Esophagus squamous epithelium (tissue), 5 donors: ENCODE measurements at regions not wholly inside any gene's neighbourhood (a gene's known extent, or its start where the extent isn't known, plus 50 kb on each side); places are given as distances from the start of the nearest gene placed in this dataset.
"Not testable (repeated sequence)": the region's sequence is repeated elsewhere in the genome, so short reads cannot be mapped to it uniquely, and the experiment has no call there.

Source experiments
- DNase-seq: peaks from one replicate; lab custom pipeline; 2025; lab: John Stamatoyannopoulos, UW
- H3K27ac ChIP-seq, 4 donors: fragments of 200-600 bp; sonication (generic); one replicate each; pipeline ENCODE4 v1.5.1; 2016 to 2019; ENCODE audit warnings: mild to moderate bottlenecking in 1 of 4
- H3K27me3 ChIP-seq, 4 donors: fragments of 200-600 bp; sonication (generic); 1 replicate in 3 of 4; 2 replicates in 1 of 4; pipeline versions ENCODE4 v1.5.1 to v1.6.0; 2017 to 2021; ENCODE audit warnings: antibody characterized with exemption in 1 of 4
- H3K36me3 ChIP-seq, 3 donors: fragments of 200-600 bp; sonication (generic); one replicate each; pipeline ENCODE4 v1.5.1; 2016 to 2019
- H3K4me1 ChIP-seq, 3 donors: fragments of 200-600 bp; sonication (generic); one replicate each; pipeline ENCODE4 v1.5.1; 2017 to 2019
- H3K4me3 ChIP-seq, 4 donors: fragments of 200-600 bp; sonication (generic); 1 replicate in 3 of 4; 2 replicates in 1 of 4; pipeline ENCODE4 v1.5.1; 2016 to 2019; ENCODE audit warnings: mild to moderate bottlenecking in 2 of 4, moderate library complexity in 1 of 4
- H3K9me3 ChIP-seq, 3 donors: fragments of 200-600 bp; sonication (generic); one replicate each; pipeline ENCODE4 v1.5.1; 2016 to 2019
- POLR2A ChIP-seq, 4 donors: fragments of 450-650 bp; IDR thresholded peaks; one replicate each; pipeline ENCODE4 v1.6.1; 2017; ENCODE audit warnings: antibody characterized with exemption in 4 of 4, mild to moderate bottlenecking in 4 of 4, moderate library complexity in 3 of 4
- WGBS, 2 donors: methylation state at CpG; one replicate each; pipeline ENCODE4 v1.1.5; 2018; 5-methylcytosine and 5-hydroxymethylcytosine counted together
- intact Hi-C: fragments of 100-400 bp; cut with DNase I; formaldehyde crosslinking; loops from one replicate; pipeline ENCODE4 v1.15.0; 2022
- TF ChIP-seq, protein P1 (sequence below), 6 experiments: fragments of 450-650 bp in 4 of 6; fragments of 200-600 bp in 2 of 6; sonication (generic) in 2 of 6; IDR thresholded peaks; one replicate each; pipeline ENCODE4 v1.5.1; 2016 to 2019; ENCODE audit warnings: antibody characterized with exemption in 6 of 6, mild to moderate bottlenecking in 4 of 6, moderate library complexity in 4 of 6
- donor health status: DM: yes; HTN: yes; CAD: no.

DNA sequence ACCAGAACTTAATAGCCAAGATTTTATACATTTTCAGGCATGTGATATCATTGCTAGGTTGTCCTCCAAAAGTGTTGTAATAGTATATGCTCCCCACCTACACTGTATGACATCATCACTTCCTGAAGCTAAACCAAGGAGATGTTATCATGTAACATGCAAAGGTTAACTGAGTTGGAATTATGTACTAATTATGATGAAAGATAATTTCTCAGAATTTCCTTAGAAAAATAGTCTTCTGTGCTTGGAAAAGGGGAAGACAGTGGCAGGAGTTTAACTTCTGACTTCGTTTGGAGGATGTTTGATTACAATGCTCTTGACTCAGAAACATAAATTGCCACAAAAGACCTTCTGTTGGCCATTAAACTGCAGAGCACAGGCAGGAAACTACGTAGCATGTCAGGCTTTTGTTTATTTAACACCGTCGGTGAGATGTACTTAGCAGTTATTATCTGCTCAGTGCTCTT, 83.6 kb upstream of the GUCY1A1 start:
- no peaks in the 10 kb centered on the region for H3K27me3 ChIP-seq
- no peaks in the 10 kb centered on the region for H3K36me3 ChIP-seq
- intact Hi-C loops: no loop called here
- H3K4me3 ChIP-seq: no peak overlapping the region
- 15 to 32% methylated on average over 4 of the region's 4 CpGs for WGBS, 2 donors
- TF ChIP-seq, protein P1, sequence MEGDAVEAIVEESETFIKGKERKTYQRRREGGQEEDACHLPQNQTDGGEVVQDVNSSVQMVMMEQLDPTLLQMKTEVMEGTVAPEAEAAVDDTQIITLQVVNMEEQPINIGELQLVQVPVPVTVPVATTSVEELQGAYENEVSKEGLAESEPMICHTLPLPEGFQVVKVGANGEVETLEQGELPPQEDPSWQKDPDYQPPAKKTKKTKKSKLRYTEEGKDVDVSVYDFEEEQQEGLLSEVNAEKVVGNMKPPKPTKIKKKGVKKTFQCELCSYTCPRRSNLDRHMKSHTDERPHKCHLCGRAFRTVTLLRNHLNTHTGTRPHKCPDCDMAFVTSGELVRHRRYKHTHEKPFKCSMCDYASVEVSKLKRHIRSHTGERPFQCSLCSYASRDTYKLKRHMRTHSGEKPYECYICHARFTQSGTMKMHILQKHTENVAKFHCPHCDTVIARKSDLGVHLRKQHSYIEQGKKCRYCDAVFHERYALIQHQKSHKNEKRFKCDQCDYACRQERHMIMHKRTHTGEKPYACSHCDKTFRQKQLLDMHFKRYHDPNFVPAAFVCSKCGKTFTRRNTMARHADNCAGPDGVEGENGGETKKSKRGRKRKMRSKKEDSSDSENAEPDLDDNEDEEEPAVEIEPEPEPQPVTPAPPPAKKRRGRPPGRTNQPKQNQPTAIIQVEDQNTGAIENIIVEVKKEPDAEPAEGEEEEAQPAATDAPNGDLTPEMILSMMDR (IDR thresholded peaks at IDR 0.05): no peak
- TF ChIP-seq POLR2A (IDR thresholded peaks at IDR 0.05): no peak
- no peaks in the 10 kb centered on the region for H3K9me3 ChIP-seq
- no peak for DNase-seq
- H3K4me1 ChIP-seq: peaks cover 0 to 5% (median 0%) of the 10 kb centered on the region in 3 donors
- H3K27ac ChIP-seq: no peak overlapping the region

DNA sequence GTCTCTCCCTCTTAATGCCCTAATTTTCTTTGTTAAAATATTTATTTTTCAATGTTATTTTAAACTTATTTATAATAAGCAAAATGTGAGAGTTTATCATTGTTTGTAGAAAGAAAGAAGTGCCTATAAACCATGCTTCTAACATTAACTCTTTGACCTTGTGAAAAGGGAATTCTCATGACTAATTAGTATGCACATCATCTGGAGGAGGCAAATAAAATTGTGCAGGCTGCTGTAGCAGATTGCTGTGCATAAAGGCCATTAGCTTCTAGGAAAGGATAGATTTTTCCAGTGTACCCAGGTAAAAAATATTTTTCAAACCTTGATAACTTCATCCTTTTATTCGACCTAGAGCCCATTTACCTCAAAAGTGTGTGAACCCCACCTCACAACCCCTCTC, 84.6 kb upstream of the GUCY1A1 start:
- H3K4me1 ChIP-seq: peaks cover 0 to 5% (median 0%) of the 10 kb centered on the region in 3 donors
- H3K9me3 ChIP-seq: no peaks in the 10 kb centered on the region
- WGBS, 2 donors: 60 to 68% methylated on average over 1 of the region's 1 CpG
- H3K27ac ChIP-seq: no peak overlapping the region
- no peak for DNase-seq
- H3K27me3 ChIP-seq: no peaks in the 10 kb centered on the region
- no peaks in the 10 kb centered on the region for H3K36me3 ChIP-seq
- intact Hi-C loops: no loop called here
- no peak for TF ChIP-seq POLR2A (IDR thresholded peaks at IDR 0.05)
- TF ChIP-seq, protein P1 (IDR thresholded peaks at IDR 0.05): no peak
- H3K4me3 ChIP-seq: no peak overlapping the region

DNA sequence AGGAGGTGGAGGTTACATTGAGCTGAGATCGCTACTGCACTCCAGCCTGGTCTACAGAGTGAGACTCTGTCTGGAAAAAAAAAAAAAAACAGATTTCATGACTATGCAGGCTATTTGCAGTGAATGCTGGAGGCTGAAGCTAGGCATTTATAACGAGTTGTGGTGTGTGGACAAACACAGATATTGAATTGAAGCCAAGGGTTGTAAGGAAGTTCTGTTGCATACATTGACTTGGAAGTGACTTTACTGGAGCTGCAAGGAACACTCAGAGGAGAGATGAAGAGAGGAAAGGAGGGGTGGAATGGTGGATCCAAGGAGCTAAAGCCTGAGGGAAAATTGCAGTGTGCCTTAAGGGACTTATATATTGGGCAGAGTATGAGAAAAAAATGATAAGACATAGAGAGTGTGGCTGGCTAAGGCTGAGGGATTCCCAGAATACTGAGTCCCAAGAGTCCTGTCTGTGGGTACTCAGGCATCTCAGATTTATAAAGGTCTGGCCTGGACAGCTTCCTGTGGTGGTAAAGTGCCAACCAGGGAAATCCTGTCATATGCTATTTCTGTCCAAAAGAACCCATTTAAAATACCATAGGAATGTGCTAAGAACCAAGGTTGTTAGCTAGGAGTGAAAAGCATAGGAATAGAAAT, 87.8 kb upstream of the GUCY1A1 start:
- Histone ChIP-seq H3K9me3 (no peaks in the 10 kb centered on the region), H3K4me1 (peaks cover 0 to 5% (median 0%) of the 10 kb centered on the region in 3 donors), H3K4me3 (no peak overlapping the region), H3K36me3 (no peaks in the 10 kb centered on the region), H3K27ac (no peak overlapping the region), H3K27me3 (no peaks in the 10 kb centered on the region)
- no peak for TF ChIP-seq POLR2A (IDR thresholded peaks at IDR 0.05)
- TF ChIP-seq, protein P1 (IDR thresholded peaks at IDR 0.05): no peak
- 56 to 57% methylated on average over 2 of the region's 2 CpGs for WGBS, 2 donors
- intact Hi-C loops: no loop called here
- DNase-seq: no peak

DNA sequence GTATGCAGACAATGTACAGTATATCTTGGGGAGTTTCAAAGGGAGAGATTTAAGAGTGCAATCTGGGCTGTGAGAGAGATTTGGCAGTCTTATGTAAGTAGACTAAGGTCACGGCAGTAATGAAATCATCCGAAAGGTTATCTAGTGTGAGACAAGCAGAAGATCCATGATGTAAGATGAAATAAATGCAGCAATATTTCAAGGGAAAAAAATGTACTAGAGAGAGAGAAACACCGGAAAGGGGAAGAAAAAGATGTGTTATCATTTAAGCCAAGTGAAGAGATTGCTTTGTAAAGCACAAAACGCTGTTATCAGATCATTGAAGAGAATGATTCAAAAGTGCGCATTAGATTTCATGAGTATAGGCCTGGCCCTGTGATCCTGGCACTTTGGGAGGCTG, 88.4 kb upstream of the GUCY1A1 start:
- H3K27ac ChIP-seq: no peak overlapping the region
- 79 to 80% methylated on average over 5 of the region's 5 CpGs for WGBS, 2 donors
- H3K4me3 ChIP-seq: no peak overlapping the region
- intact Hi-C loops: no loop called here
- no peak for DNase-seq
- TF ChIP-seq POLR2A (IDR thresholded peaks at IDR 0.05): no peak
- TF ChIP-seq, protein P1 (IDR thresholded peaks at IDR 0.05): no peak
- H3K27me3 ChIP-seq: no peaks in the 10 kb centered on the region
- no peaks in the 10 kb centered on the region for H3K9me3 ChIP-seq
- peaks cover 0 to 4% (median 0%) of the 10 kb centered on the region in 3 donors for H3K4me1 ChIP-seq
- H3K36me3 ChIP-seq: no peaks in the 10 kb centered on the region

DNA sequence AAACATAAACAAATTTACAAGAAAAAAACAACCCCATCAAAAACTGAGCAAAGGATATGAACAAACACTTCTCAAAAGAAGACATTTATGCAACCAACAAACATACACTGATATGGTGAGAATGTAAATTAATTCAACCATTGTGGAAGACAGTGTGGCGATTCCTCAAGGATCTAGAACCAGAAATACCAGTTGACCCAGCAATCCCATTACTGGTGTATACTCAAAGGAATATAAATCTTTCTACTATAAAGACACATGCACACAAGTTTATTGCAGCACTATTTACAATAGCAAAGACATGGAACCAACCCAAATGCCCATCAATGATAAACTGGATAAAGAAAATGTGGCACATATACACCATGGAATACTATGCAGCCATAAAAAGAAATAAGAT, 92.3 kb upstream of the GUCY1A1 start:
- H3K27me3 ChIP-seq, DNase-seq, H3K4me3 ChIP-seq, H3K27ac ChIP-seq, H3K4me1 ChIP-seq, H3K36me3 ChIP-seq, intact Hi-C loops, H3K9me3 ChIP-seq: not testable (repeated sequence)
- 13 to 53% methylated on average over 1 of the region's 1 CpG for WGBS, 2 donors
